ENCODE measurements at regions not wholly inside any gene's neighbourhood (a gene's known extent, or its start where the extent isn't known, plus 50 kb on each side); places are given as distances from the start of the nearest gene placed in this dataset.

DNA sequence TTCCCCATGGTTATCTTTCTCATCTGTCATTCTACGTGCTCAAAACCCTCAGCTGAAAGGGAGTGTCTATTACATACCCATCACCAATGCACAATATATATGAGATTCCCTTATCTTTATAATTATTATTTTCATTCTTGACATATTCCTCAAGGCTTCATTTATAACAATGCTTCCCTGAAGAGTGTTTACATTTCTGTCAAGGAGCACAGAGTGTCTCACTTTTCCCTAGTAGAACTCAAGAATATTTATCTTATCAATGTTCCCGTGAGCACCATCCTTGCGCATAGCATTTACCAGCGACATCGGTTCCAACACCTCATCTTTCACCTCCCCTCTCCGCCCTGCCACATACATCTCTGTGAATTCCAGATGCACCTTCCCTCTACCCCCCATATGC is 250.6 kb downstream of the PLA2G4A start:
- TF ChIP-seq, protein P1, sequence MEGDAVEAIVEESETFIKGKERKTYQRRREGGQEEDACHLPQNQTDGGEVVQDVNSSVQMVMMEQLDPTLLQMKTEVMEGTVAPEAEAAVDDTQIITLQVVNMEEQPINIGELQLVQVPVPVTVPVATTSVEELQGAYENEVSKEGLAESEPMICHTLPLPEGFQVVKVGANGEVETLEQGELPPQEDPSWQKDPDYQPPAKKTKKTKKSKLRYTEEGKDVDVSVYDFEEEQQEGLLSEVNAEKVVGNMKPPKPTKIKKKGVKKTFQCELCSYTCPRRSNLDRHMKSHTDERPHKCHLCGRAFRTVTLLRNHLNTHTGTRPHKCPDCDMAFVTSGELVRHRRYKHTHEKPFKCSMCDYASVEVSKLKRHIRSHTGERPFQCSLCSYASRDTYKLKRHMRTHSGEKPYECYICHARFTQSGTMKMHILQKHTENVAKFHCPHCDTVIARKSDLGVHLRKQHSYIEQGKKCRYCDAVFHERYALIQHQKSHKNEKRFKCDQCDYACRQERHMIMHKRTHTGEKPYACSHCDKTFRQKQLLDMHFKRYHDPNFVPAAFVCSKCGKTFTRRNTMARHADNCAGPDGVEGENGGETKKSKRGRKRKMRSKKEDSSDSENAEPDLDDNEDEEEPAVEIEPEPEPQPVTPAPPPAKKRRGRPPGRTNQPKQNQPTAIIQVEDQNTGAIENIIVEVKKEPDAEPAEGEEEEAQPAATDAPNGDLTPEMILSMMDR (IDR thresholded peaks at IDR 0.05; ENCODE audit: low read depth, low read length), result no peak
- no peak for TF ChIP-seq EZH2phosphoT487 (IDR thresholded peaks at IDR 0.05; ENCODE audit: low read depth)

All from OCI-LY3 (cell line).